Stomach (tissue), 8 donors: ENCODE measurements at regions not wholly inside any gene's neighbourhood (a gene's known extent, or its start where the extent isn't known, plus 50 kb on each side); places are given as distances from the start of the nearest gene placed in this dataset.

Experiments used
- DNase-seq, 2 donors: peaks; one replicate each; pipeline versions ENCODE4 v3.0.0 to v3.0.0-alpha.2; 2013 to 2019
- H3K27ac ChIP-seq, 5 donors: fragments of 200-600 bp in 4 of 5; sonication (generic) in 4 of 5; one replicate each; pipeline ENCODE4 v1.5.1; 2013 to 2019; ENCODE audit warnings: mild to moderate bottlenecking in 1 of 5, moderate library complexity in 1 of 5
- H3K27me3 ChIP-seq, 3 donors: fragments of 200-600 bp; sonication (generic); one replicate each; pipeline ENCODE4 v1.5.1; 2017 to 2019; ENCODE audit warnings: mixed run types in 1 of 3
- H3K36me3 ChIP-seq, 4 donors: fragments of 200-600 bp; sonication (generic); 1 replicate in 3 of 4; 2 replicates in 1 of 4; pipeline ENCODE4 v1.5.1; 2016 to 2019
- H3K4me1 ChIP-seq, 4 donors: fragments of 200-600 bp; sonication (generic); one replicate each; pipeline ENCODE4 v1.5.1; 2016 to 2019
- H3K4me3 ChIP-seq, 4 donors: fragments of 200-600 bp; sonication (generic) in 3 of 4; one replicate each; pipeline ENCODE4 v1.5.1; 2016 to 2019; ENCODE audit warnings: mild to moderate bottlenecking in 1 of 4
- H3K9me3 ChIP-seq, 4 donors: fragments of 200-600 bp; sonication (generic); one replicate each; pipeline ENCODE4 v1.5.1; 2016 to 2019
- CTCF ChIP-seq, 7 experiments: fragments of 450-650 bp in 4 of 7; fragments of 200-600 bp in 3 of 7; sonication (generic) in 3 of 7; IDR thresholded peaks; one replicate each; pipeline ENCODE4 v1.5.1; 2016 to 2019; ENCODE audit warnings: antibody characterized with exemption in 7 of 7, control low read depth in 2 of 7, mild to moderate bottlenecking in 1 of 7
- EP300 ChIP-seq: sonication (generic); formaldehyde crosslinking; IDR thresholded peaks from one replicate; pipeline ENCODE4 v1.6.1; 2017; ENCODE audit warnings: antibody characterized with exemption
- POLR2A ChIP-seq, 4 donors: fragments of 450-650 bp; IDR thresholded peaks; one replicate each; pipeline ENCODE4 v1.6.1; 2016; ENCODE audit warnings: antibody characterized with exemption in 4 of 4, control low read depth in 2 of 4, mild to moderate bottlenecking in 1 of 4, moderate library complexity in 1 of 4
- POLR2AphosphoS5 ChIP-seq, 3 donors: sonication (generic); formaldehyde crosslinking; IDR thresholded peaks; one replicate each; pipeline ENCODE4 v1.6.1; 2016; ENCODE audit warnings: antibody characterized with exemption in 3 of 3
- WGBS, 5 donors: extraction: QIAGEN DNeasy Blood & Tissue Kit in 3 of 5; methylation state at CpG; one replicate each; pipeline versions ENCODE4 v1.1.5 to v1.1.7; 2013 to 2018; 5-methylcytosine and 5-hydroxymethylcytosine counted together
- intact Hi-C: fragments of 100-400 bp; cut with DNase I; formaldehyde crosslinking; loops from one replicate; pipeline ENCODE4 v1.15.1; 2023; ENCODE audit warnings: low total_unique reads
- donor health status: healthy with polysubstance abuse.
- donor health status: Bipolar disorder and iron deficiency.
- donor health status: healthy.

- TF ChIP-seq CTCF (IDR thresholded peaks at IDR 0.05) (no peak), EP300 (no peak), POLR2AphosphoS5 (IDR thresholded peaks at IDR 0.05) (peak in 1 of 3 donors; percentile 6)
- intact Hi-C loops: no loop called here
- H3K36me3 ChIP-seq: no peaks in the 10 kb centered on the region
- peak in 1 of 2 donors; percentile 85 for DNase-seq
- H3K27ac ChIP-seq: peak overlapping the region in 1 of 5 donors; percentile 22
- H3K4me3 ChIP-seq: no peak overlapping the region
- no peaks in the 10 kb centered on the region for H3K27me3 ChIP-seq
- peaks cover 0 to 32% (median 17%) of the 10 kb centered on the region in 4 donors for H3K4me1 ChIP-seq
- no peaks in the 10 kb centered on the region for H3K9me3 ChIP-seq
- WGBS, 5 donors: 27 to 73% (median 49%) methylated on average over 8 of the region's 8 CpGs
These were observed 807.1 kb downstream of the DIAPH3 start for GRCh38 chr13:59356607-59357006.

GRCh38 chr13:59358014-59358413 is 805.7 kb downstream of the DIAPH3 start:
- intact Hi-C loops: no loop called here
- Histone ChIP-seq H3K9me3 (no peaks in the 10 kb centered on the region), H3K27me3 (no peaks in the 10 kb centered on the region), H3K36me3 (no peaks in the 10 kb centered on the region), H3K4me3 (no peak overlapping the region), H3K4me1 (peaks cover 0 to 24% (median 9%) of the 10 kb centered on the region in 4 donors), H3K27ac (no peak overlapping the region)
- WGBS, 5 donors: 68 to 92% (median 81%) methylated on average over 6 of the region's 6 CpGs
- no peak for DNase-seq
- no peak for TF ChIP-seq POLR2AphosphoS5 (IDR thresholded peaks at IDR 0.05)
- no peak for TF ChIP-seq CTCF (IDR thresholded peaks at IDR 0.05)
- TF ChIP-seq POLR2A (IDR thresholded peaks at IDR 0.05): no peak
- TF ChIP-seq EP300: no peak

- intact Hi-C loops: no loop called here
These were observed 803.6 kb downstream of the DIAPH3 start for GRCh38 chr13:59360108-59360507.

DNA sequence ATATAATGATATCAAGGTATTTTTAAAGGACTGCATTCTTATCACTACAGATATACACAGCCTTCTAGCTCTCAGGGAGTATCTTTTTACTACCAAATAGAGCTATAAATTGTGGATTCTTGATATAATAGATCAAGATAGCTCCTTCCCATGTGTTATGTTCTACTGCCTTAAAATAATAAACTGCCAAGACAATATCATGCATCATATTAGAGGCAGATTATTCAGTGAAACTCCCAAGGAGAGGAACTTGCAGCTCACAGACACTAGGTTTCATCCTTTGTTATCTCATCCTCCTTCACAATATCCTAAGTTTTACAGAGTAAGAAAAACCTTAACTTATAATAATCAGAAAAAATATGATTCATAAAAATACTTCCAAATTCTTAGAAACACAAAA is 802.8 kb downstream of the DIAPH3 start:
- Histone ChIP-seq H3K27ac (no peak overlapping the region), H3K9me3 (no peaks in the 10 kb centered on the region), H3K27me3 (no peaks in the 10 kb centered on the region), H3K4me1 (peaks cover 0 to 26% (median 6%) of the 10 kb centered on the region in 4 donors), H3K36me3 (no peaks in the 10 kb centered on the region), H3K4me3 (no peak overlapping the region)
- no peak for DNase-seq
- TF ChIP-seq POLR2AphosphoS5 (IDR thresholded peaks at IDR 0.05) (no peak), CTCF (IDR thresholded peaks at IDR 0.05) (no peak), POLR2A (IDR thresholded peaks at IDR 0.05) (no peak), EP300 (no peak)
- intact Hi-C loops: no loop called here

More at GRCh38 chr13:59360108-59360507, 803.6 kb downstream of the DIAPH3 start:
- H3K36me3 ChIP-seq: no peaks in the 10 kb centered on the region
- no peaks in the 10 kb centered on the region for H3K27me3 ChIP-seq
- H3K4me1 ChIP-seq: peaks cover 0 to 32% (median 7%) of the 10 kb centered on the region in 4 donors
- H3K4me3 ChIP-seq: no peak overlapping the region
- H3K27ac ChIP-seq: peak overlapping the region in 1 of 5 donors; percentile 21
- DNase-seq: no peak
- TF ChIP-seq POLR2AphosphoS5 (IDR thresholded peaks at IDR 0.05) (no peak), EP300 (no peak), POLR2A (IDR thresholded peaks at IDR 0.05) (no peak), CTCF (IDR thresholded peaks at IDR 0.05) (no peak)
- no peaks in the 10 kb centered on the region for H3K9me3 ChIP-seq
